ENCODE measurements at regions not wholly inside any gene's neighbourhood (a gene's known extent, or its start where the extent isn't known, plus 50 kb on each side); places are given as distances from the start of the nearest gene placed in this dataset.

- no peak for TF ChIP-seq EZH2 (conservative IDR thresholded peaks at IDR 0.05; ENCODE audit: low read depth, low read length)
- no peak for TF ChIP-seq FIP1L1 (IDR thresholded peaks at IDR 0.05; ENCODE audit: borderline replicate concordance, insufficient read depth, low read depth, low read length)
- no peak for TF ChIP-seq XRCC5 (optimal IDR thresholded peaks at IDR 0.05; ENCODE audit: low read length)
- no peak for TF ChIP-seq MYNN (CRISPR knock-in tag; IDR thresholded peaks at IDR 0.05; ENCODE audit: low read depth)
- no peak for TF ChIP-seq CTCF (CRISPR knock-in tag; IDR thresholded peaks at IDR 0.05)
- no peak for TF ChIP-seq POLR2A (IDR thresholded peaks at IDR 0.05; ENCODE audit: insufficient read depth in 1 of 2, low read depth in 2 of 2, low read length in 2 of 2)
Measured at GRCh38 chr20:41881466-41882046, 263.4 kb upstream of the CHD6 start.
